H9 (cell line): ENCODE measurements at regions not wholly inside any gene's neighbourhood (a gene's known extent, or its start where the extent isn't known, plus 50 kb on each side); places are given as distances from the start of the nearest gene placed in this dataset.

Experiments used
- DNase-seq: peaks from one replicate; pipeline ENCODE4 v3.0.0-alpha.2; 2017
- H2AFZ ChIP-seq: one replicate; pipeline ENCODE4 v1.6.1; 2013; ENCODE audit warnings: mild to moderate bottlenecking, low read length, control low read depth, moderate library complexity
- H2AK5ac ChIP-seq: 2 replicates; pipeline ENCODE4 v1.6.1; 2013; ENCODE audit warnings: low read length, control low read depth, mixed read lengths; ENCODE audit not compliant: insufficient read length
- H2BK120ac ChIP-seq: one replicate; pipeline ENCODE4 v1.6.1; 2013; ENCODE audit warnings: low read depth, mild to moderate bottlenecking, low read length, control low read depth, inconsistent platforms; ENCODE audit not compliant: poor library complexity, severe bottlenecking
- H2BK12ac ChIP-seq: 2 replicates; pipeline ENCODE4 v1.6.1; 2013; ENCODE audit warnings: low read length, control low read depth, mixed read lengths, low read depth; ENCODE audit not compliant: insufficient read length
- H2BK15ac ChIP-seq: 2 replicates; pipeline ENCODE4 v1.6.1; 2013; ENCODE audit warnings: low read depth, low read length, control low read depth
- H2BK20ac ChIP-seq: one replicate; pipeline ENCODE4 v1.6.1; 2013; ENCODE audit warnings: low read depth, mild to moderate bottlenecking, low read length, control low read depth, inconsistent platforms; ENCODE audit not compliant: poor library complexity, severe bottlenecking
- H2BK5ac ChIP-seq: 2 replicates; pipeline ENCODE4 v1.6.1; 2013; ENCODE audit warnings: low read length, control low read depth, mixed read lengths; ENCODE audit not compliant: insufficient read length
- H3K14ac ChIP-seq: 2 replicates; pipeline ENCODE4 v1.6.1; 2013; ENCODE audit warnings: low read length, control low read depth; ENCODE audit not compliant: insufficient read depth
- H3K18ac ChIP-seq: 2 replicates; pipeline ENCODE4 v1.6.1; 2013; ENCODE audit warnings: low read depth, mild to moderate bottlenecking, mixed read lengths, low read length, control low read depth; ENCODE audit not compliant: insufficient read length
- H3K23ac ChIP-seq: 2 replicates; pipeline ENCODE4 v1.6.1; 2013; ENCODE audit warnings: low read length, control low read depth, mixed read lengths, low read depth; ENCODE audit not compliant: insufficient read length
- H3K23me2 ChIP-seq: 2 replicates; pipeline ENCODE4 v1.6.1; 2013; ENCODE audit warnings: low read depth, mild to moderate bottlenecking, mixed read lengths, low read length, control low read depth; ENCODE audit not compliant: insufficient read length, poor library complexity, severe bottlenecking
- H3K27ac ChIP-seq: 2 replicates; pipeline ENCODE4 v1.5.1; 2013; ENCODE audit warnings: low read length, control low read depth, mixed read lengths, low read depth; ENCODE audit not compliant: insufficient read length
- H3K27me3 ChIP-seq: 2 replicates; pipeline ENCODE4 v1.6.1; 2013; ENCODE audit warnings: low read length, control low read depth, inconsistent platforms; ENCODE audit not compliant: insufficient read depth
- H3K4ac ChIP-seq: 2 replicates; pipeline ENCODE4 v1.6.1; 2013; ENCODE audit warnings: low read depth, mild to moderate bottlenecking, control low read depth, inconsistent platforms, low read length, moderate library complexity
- H3K4me1 ChIP-seq: 2 replicates; pipeline ENCODE4 v1.6.1; 2013; ENCODE audit warnings: low read length, control low read depth, inconsistent platforms; ENCODE audit not compliant: insufficient read depth
- H3K4me2 ChIP-seq: 2 replicates; pipeline ENCODE4 v1.6.1; 2013; ENCODE audit warnings: low read length, control low read depth, mixed read lengths; ENCODE audit not compliant: insufficient read length, insufficient read depth
- H3K56ac ChIP-seq: 2 replicates; pipeline ENCODE4 v1.6.1; 2013; ENCODE audit warnings: low read depth, mild to moderate bottlenecking, mixed read lengths, low read length, control low read depth; ENCODE audit not compliant: insufficient read length
- H3K79me1 ChIP-seq: 2 replicates; pipeline ENCODE4 v1.6.1; 2013; ENCODE audit warnings: low read depth, mild to moderate bottlenecking, moderate library complexity, low read length, control low read depth, inconsistent platforms; ENCODE audit not compliant: insufficient read depth, poor library complexity, severe bottlenecking
- H3K79me2 ChIP-seq: 2 replicates; pipeline ENCODE4 v1.6.1; 2013; ENCODE audit warnings: low read length, control low read depth, inconsistent platforms; ENCODE audit not compliant: insufficient read depth
- H3K9ac ChIP-seq: 2 replicates; pipeline ENCODE4 v1.6.1; 2013; ENCODE audit warnings: low read length, control low read depth, mixed read lengths; ENCODE audit not compliant: insufficient read length; ENCODE audit errors: extremely low read depth
- H3K9me3 ChIP-seq: one replicate; pipeline ENCODE4 v1.6.1; 2013; ENCODE audit warnings: low read depth, low read length, inconsistent platforms; ENCODE audit not compliant: control insufficient read depth
- H3T11ph ChIP-seq: one replicate; pipeline ENCODE4 v1.6.1; 2013; ENCODE audit warnings: mild to moderate bottlenecking, low read length, control low read depth, inconsistent platforms
- H4K20me1 ChIP-seq: one replicate; pipeline ENCODE4 v1.6.1; 2013; ENCODE audit not compliant: control insufficient read depth, insufficient read length, insufficient read depth
- H4K5ac ChIP-seq: 2 replicates; pipeline ENCODE4 v1.6.1; 2013; ENCODE audit warnings: low read depth, mild to moderate bottlenecking, mixed read lengths, low read length, control low read depth; ENCODE audit not compliant: insufficient read length
- H4K8ac ChIP-seq: replicated peaks from 2 replicates; pipeline ENCODE4 v1.6.1; 2013; ENCODE audit warnings: low read length, control low read depth, mixed read lengths, low read depth; ENCODE audit not compliant: insufficient read length
- H4K91ac ChIP-seq: 2 replicates; pipeline ENCODE4 v1.6.1; 2013; ENCODE audit warnings: low read depth, mild to moderate bottlenecking, moderate library complexity, mixed read lengths, low read length, control low read depth; ENCODE audit not compliant: insufficient read length
- H3K27ac Mint-ChIP-seq, 3 experiments: 2 replicates in 2 of 3; 3 replicates in 1 of 3; pipeline ENCODE4 v1.8.0; 2020 to 2021; ENCODE audit warnings: mixed read lengths in 3 of 3, mild to moderate bottlenecking in 1 of 3, moderate library complexity in 1 of 3
- H3K27me3 Mint-ChIP-seq: 2 replicates; pipeline ENCODE4 v1.8.0; 2021; ENCODE audit warnings: low read depth, mild to moderate bottlenecking, moderate library complexity, mixed read lengths
- H3K36me3 Mint-ChIP-seq, 3 experiments: 2 replicates in 2 of 3; 3 replicates in 1 of 3; pipeline ENCODE4 v1.8.0; 2020 to 2021; ENCODE audit warnings: low read depth in 3 of 3, mixed read lengths in 3 of 3; ENCODE audit not compliant: insufficient read depth in 1 of 3
- H3K4me1 Mint-ChIP-seq, 2 experiments: 2 replicates each; pipeline ENCODE4 v1.8.0; 2020; ENCODE audit warnings: mixed read lengths in 2 of 2
- H3K4me3 Mint-ChIP-seq, 2 experiments: 2 replicates in 1 of 2; 3 replicates in 1 of 2; pipeline ENCODE4 v1.8.0; 2020 to 2021; ENCODE audit warnings: mild to moderate bottlenecking in 2 of 2, mixed read lengths in 2 of 2, moderate library complexity in 1 of 2
- H3K9me3 Mint-ChIP-seq, 2 experiments: 2 replicates in 1 of 2; 3 replicates in 1 of 2; pipeline ENCODE4 v1.8.0; 2020; ENCODE audit warnings: mild to moderate bottlenecking in 2 of 2, mixed read lengths in 2 of 2, moderate library complexity in 1 of 2
- CTCF ChIP-seq: fragments of 200-600 bp; sonication (generic); conservative IDR thresholded peaks from 3 replicates; pipeline ENCODE4 v1.8.0; 2021; ENCODE audit warnings: antibody characterized with exemption, mild to moderate bottlenecking
- WGBS: extraction: QIAGEN DNeasy Blood & Tissue Kit; methylation state at CpG from one replicate; pipeline ENCODE4 v1.1.7; 2013; ENCODE audit warnings: missing lambda C conversion rate, low lambda C conversion rate, mixed read lengths; ENCODE audit not compliant: insufficient read length; ENCODE audit errors: extremely low coverage; 5-methylcytosine and 5-hydroxymethylcytosine counted together

- no peak overlapping the region for H4K91ac ChIP-seq
- H3K27ac ChIP-seq = no peak overlapping the region
- DNase-seq = no peak
- Mint-ChIP-seq H3K4me3 (no peak overlapping the region), H3K4me1 (peaks cover 51 to 54% of the 10 kb centered on the region in 2 experiments), H3K36me3 (peaks cover 0 to 8% (median 4%) of the 10 kb centered on the region in 3 experiments; a peak in 4 of 7 replicates), H3K9me3 (no peaks in the 10 kb centered on the region), H3K27ac (peak overlapping the region in 2 of 3 experiments; percentile 11 to 66; a peak in 3 of 7 replicates), H3K27me3 (no peaks in the 10 kb centered on the region)
- no CpG with 5 or more reads among the region's 13 CpGs for WGBS
- no peak overlapping the region for H2BK15ac ChIP-seq
- H3K79me2 ChIP-seq = no peaks in the 10 kb centered on the region
- H3K4me1 ChIP-seq = no peaks in the 10 kb centered on the region
- no peaks in the 10 kb centered on the region for H3K27me3 ChIP-seq
- no peak overlapping the region for H3K18ac ChIP-seq
- H3K4ac ChIP-seq = no peak overlapping the region
- no peaks in the 10 kb centered on the region for H3K79me1 ChIP-seq
- H2AFZ ChIP-seq = no peak overlapping the region
- no peak overlapping the region for H3K23ac ChIP-seq
- H3K23me2 ChIP-seq = no peaks in the 10 kb centered on the region
- H2BK120ac ChIP-seq = no peak overlapping the region
- no peak overlapping the region for H2BK12ac ChIP-seq
- H3K56ac ChIP-seq = no peak overlapping the region
- H3K9ac ChIP-seq = no peak overlapping the region
- no peak overlapping the region for H2AK5ac ChIP-seq
- H3K14ac ChIP-seq = no peak overlapping the region
- H3T11ph ChIP-seq = no peak overlapping the region
- no peak overlapping the region for H4K8ac ChIP-seq
- no peak overlapping the region for H2BK5ac ChIP-seq
- no peaks in the 10 kb centered on the region for H4K20me1 ChIP-seq
- no peak for TF ChIP-seq CTCF
- no peak overlapping the region for H4K5ac ChIP-seq
- H3K9me3 ChIP-seq = no peaks in the 10 kb centered on the region
- H3K4me2 ChIP-seq = no peak overlapping the region
- no peak overlapping the region for H2BK20ac ChIP-seq
These were observed 247.4 kb upstream of the TPM1 start for GRCh38 chr15:62795171-62795570.
